Nephron progenitor cell (in vitro differentiated cells): ENCODE measurements at regions not wholly inside any gene's neighbourhood (a gene's known extent, or its start where the extent isn't known, plus 50 kb on each side); places are given as distances from the start of the nearest gene placed in this dataset.

ENCODE experiments used
- DNase-seq: peaks from one replicate; pipeline ENCODE4 v3.0.0; 2021
- H3K27ac Mint-ChIP-seq: 2 replicates; pipeline ENCODE4 v1.8.0; 2021; ENCODE audit warnings: mild to moderate bottlenecking, moderate library complexity, mixed read lengths
- H3K27me3 Mint-ChIP-seq: 2 replicates; pipeline ENCODE4 v1.8.0; 2021; ENCODE audit warnings: mild to moderate bottlenecking, low read depth, mixed read lengths; ENCODE audit not compliant: poor library complexity
- H3K36me3 Mint-ChIP-seq: 2 replicates; pipeline ENCODE4 v1.8.0; 2021; ENCODE audit warnings: low read depth, mixed read lengths
- H3K4me1 Mint-ChIP-seq: 2 replicates; pipeline ENCODE4 v1.8.0; 2021; ENCODE audit warnings: mixed read lengths
- H3K4me3 Mint-ChIP-seq: 2 replicates; pipeline ENCODE4 v1.8.0; 2021; ENCODE audit warnings: mild to moderate bottlenecking, moderate library complexity, mixed read lengths
- H3K9me3 Mint-ChIP-seq: 2 replicates; pipeline ENCODE4 v1.8.0; 2021; ENCODE audit warnings: mild to moderate bottlenecking, moderate library complexity, mixed read lengths
- CTCF ChIP-seq: fragments of 200-600 bp; sonication (generic); IDR thresholded peaks from 2 replicates; pipeline ENCODE4 v1.5.0; 2021; ENCODE audit warnings: antibody characterized with exemption

- H3K36me3 Mint-ChIP-seq, result no peaks in the 10 kb centered on the region
- H3K4me1 Mint-ChIP-seq, result peaks cover 23% of the 10 kb centered on the region
- no peak for TF ChIP-seq CTCF
- no peak for DNase-seq
- H3K27ac Mint-ChIP-seq, result no peak overlapping the region
- H3K4me3 Mint-ChIP-seq, result no peak overlapping the region
- no peaks in the 10 kb centered on the region for H3K27me3 Mint-ChIP-seq
- H3K9me3 Mint-ChIP-seq, result no peaks in the 10 kb centered on the region
Observed at GRCh38 chr5:89071941-89072331, 189.0 kb upstream of the MEF2C start.

GRCh38 chr5:89071101-89071940, 188.3 kb upstream of the MEF2C start:
- Mint-ChIP-seq H3K9me3 (no peaks in the 10 kb centered on the region), H3K27ac (no peak overlapping the region), H3K4me3 (no peak overlapping the region), H3K27me3 (no peaks in the 10 kb centered on the region), H3K4me1 (peaks cover 23% of the 10 kb centered on the region), H3K36me3 (no peaks in the 10 kb centered on the region)
- no peak for DNase-seq
- no peak for TF ChIP-seq CTCF

- H3K27ac Mint-ChIP-seq, result peak overlapping the region; percentile 53
- DNase-seq, result no peak
Observed at GRCh38 chr5:89069591-89069990, 186.6 kb upstream of the MEF2C start.

GRCh38 chr5:89067362-89067761, 184.4 kb upstream of the MEF2C start:
- H3K4me1 Mint-ChIP-seq, result peaks cover 39% of the 10 kb centered on the region
- H3K4me3 Mint-ChIP-seq, result no peak overlapping the region
- no peak overlapping the region for H3K27ac Mint-ChIP-seq
- H3K9me3 Mint-ChIP-seq, result no peaks in the 10 kb centered on the region
- no peak for TF ChIP-seq CTCF
- H3K27me3 Mint-ChIP-seq, result peaks cover under 1% of the 10 kb centered on the region
- no peaks in the 10 kb centered on the region for H3K36me3 Mint-ChIP-seq
- DNase-seq, result no peak

More at GRCh38 chr5:89069591-89069990, 186.6 kb upstream of the MEF2C start:
- H3K4me3 Mint-ChIP-seq, result no peak overlapping the region
- no peak for TF ChIP-seq CTCF
- peaks cover 38% of the 10 kb centered on the region for H3K4me1 Mint-ChIP-seq
- no peaks in the 10 kb centered on the region for H3K27me3 Mint-ChIP-seq
- H3K36me3 Mint-ChIP-seq, result no peaks in the 10 kb centered on the region
- H3K9me3 Mint-ChIP-seq, result no peaks in the 10 kb centered on the region

- H3K27me3 Mint-ChIP-seq, result peaks cover 7% of the 10 kb centered on the region
- no peak for DNase-seq
- H3K9me3 Mint-ChIP-seq, result no peaks in the 10 kb centered on the region
- H3K4me3 Mint-ChIP-seq, result no peak overlapping the region
- TF ChIP-seq CTCF, result no peak
- H3K4me1 Mint-ChIP-seq, result peaks cover 39% of the 10 kb centered on the region
- H3K27ac Mint-ChIP-seq, result no peak overlapping the region
- H3K36me3 Mint-ChIP-seq, result no peaks in the 10 kb centered on the region
Observed at GRCh38 chr5:89065919-89066318, 182.9 kb upstream of the MEF2C start.

- peaks cover 30% of the 10 kb centered on the region for H3K4me1 Mint-ChIP-seq
Observed at GRCh38 chr5:89064736-89065135, 181.8 kb upstream of the MEF2C start.

More at GRCh38 chr5:89064736-89065135, 181.8 kb upstream of the MEF2C start:
- DNase-seq, result no peak
- Mint-ChIP-seq H3K27me3 (peaks cover 7% of the 10 kb centered on the region), H3K9me3 (no peaks in the 10 kb centered on the region), H3K4me3 (no peak overlapping the region), H3K27ac (no peak overlapping the region), H3K36me3 (no peaks in the 10 kb centered on the region)
- TF ChIP-seq CTCF, result no peak
